Ovary (tissue), 7 donors: ENCODE measurements at regions not wholly inside any gene's neighbourhood (a gene's known extent, or its start where the extent isn't known, plus 50 kb on each side); places are given as distances from the start of the nearest gene placed in this dataset.

ENCODE experiments used
- DNase-seq, 5 donors: peaks; one replicate each; pipeline ENCODE4 v3.0.0-alpha.2; 2019 to 2020
- H3K27ac ChIP-seq, 2 donors: fragments of 200-600 bp; one replicate each; pipeline versions ENCODE4 v1.5.1 to v1.8.0; 2019 to 2022
- H3K27me3 ChIP-seq: fragments of 200-600 bp; one replicate; pipeline ENCODE4 v1.8.0; 2022
- H3K36me3 ChIP-seq: fragments of 200-600 bp; sonication (generic); one replicate; pipeline ENCODE4 v1.5.1; 2019
- H3K4me1 ChIP-seq: one replicate; pipeline ENCODE4 v1.8.1; 2013; ENCODE audit warnings: mild to moderate bottlenecking, moderate library complexity; ENCODE audit not compliant: insufficient read depth
- H3K4me3 ChIP-seq: fragments of 200-600 bp; sonication (generic); one replicate; pipeline ENCODE4 v1.5.1; 2017
- H3K9me3 ChIP-seq, 2 donors: fragments of 200-600 bp in 1 of 2; sonication (generic) in 1 of 2; one replicate each; pipeline versions ENCODE4 v1.5.1 to v1.8.1; 2013 to 2019; ENCODE audit warnings: mild to moderate bottlenecking in 1 of 2, moderate library complexity in 1 of 2
- EP300 ChIP-seq: sonication (generic); formaldehyde crosslinking; IDR thresholded peaks from one replicate; pipeline ENCODE4 v1.6.1; 2017; ENCODE audit warnings: antibody characterized with exemption
- POLR2A ChIP-seq: fragments of 450-650 bp; IDR thresholded peaks from one replicate; pipeline ENCODE4 v1.6.1; 2017; ENCODE audit warnings: antibody characterized with exemption, mild to moderate bottlenecking, moderate library complexity
- WGBS, 3 donors: extraction: QIAGEN DNeasy Blood & Tissue Kit in 1 of 3; methylation state at CpG; one replicate each; pipeline versions ENCODE4 v1.1.5 to v1.1.7; 2013 to 2017; 5-methylcytosine and 5-hydroxymethylcytosine counted together
- intact Hi-C, 4 donors: fragments of 100-400 bp; cut with DNase I; formaldehyde crosslinking; loops; one replicate each; pipeline versions ENCODE4 v1.11.0 to v1.15.1; 2022 to 2023
- TF ChIP-seq, protein P1 (sequence below), 3 donors: fragments of 450-650 bp in 2 of 3; fragments of 200-600 bp in 1 of 3; IDR thresholded peaks; one replicate each; pipeline versions ENCODE4 v1.5.1 to v1.8.0; 2016 to 2022; ENCODE audit warnings: antibody characterized with exemption in 3 of 3, mild to moderate bottlenecking in 1 of 3
- donor health status: DM: no; HTN: no; CAD: no; lungs with moderate emphysema.
- donor health status: DM: no; HTN: no; CAD: no.
- donor health status: Bipolar disorder and iron deficiency.
- donor health status: DM: no; HTN: no; CAD: no.
- donor health status: DM: yes; HTN: yes; CAD: no.

DNA sequence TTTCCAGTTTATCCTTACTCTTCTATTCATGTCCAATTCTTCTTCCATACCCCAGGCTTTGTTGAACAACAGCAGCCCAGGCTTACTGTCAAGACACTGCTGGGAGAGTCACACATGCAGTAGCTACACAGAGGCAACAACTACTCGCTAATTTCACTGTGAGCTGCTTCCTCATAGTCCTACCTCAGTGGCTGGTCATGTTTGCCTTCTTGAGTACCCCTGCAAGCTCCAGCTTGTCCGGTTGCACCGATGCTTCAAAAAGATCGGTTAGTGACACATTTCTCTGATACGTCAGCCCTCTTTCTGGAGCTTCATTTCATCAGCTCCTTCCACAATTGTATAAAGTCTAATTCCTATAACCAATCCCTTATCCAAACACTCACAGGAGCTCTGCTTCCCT, 246.7 kb upstream of the NFIA start:
- 93 to 94% (median 93%) methylated on average over 5 of the region's 5 CpGs for WGBS, 3 donors

GRCh38 chr1:60833173-60833572, 249.2 kb upstream of the NFIA start:
- 29 to 53% (median 39%) methylated on average over 3 of the region's 3 CpGs for WGBS, 3 donors
- Histone ChIP-seq H3K27ac (no peak overlapping the region), H3K27me3 (no peaks in the 10 kb centered on the region), H3K4me1 (no peaks in the 10 kb centered on the region), H3K9me3 (no peaks in the 10 kb centered on the region), H3K36me3 (no peaks in the 10 kb centered on the region), H3K4me3 (no peak overlapping the region)
- intact Hi-C loops, result no loop called here
- TF ChIP-seq, protein P1, sequence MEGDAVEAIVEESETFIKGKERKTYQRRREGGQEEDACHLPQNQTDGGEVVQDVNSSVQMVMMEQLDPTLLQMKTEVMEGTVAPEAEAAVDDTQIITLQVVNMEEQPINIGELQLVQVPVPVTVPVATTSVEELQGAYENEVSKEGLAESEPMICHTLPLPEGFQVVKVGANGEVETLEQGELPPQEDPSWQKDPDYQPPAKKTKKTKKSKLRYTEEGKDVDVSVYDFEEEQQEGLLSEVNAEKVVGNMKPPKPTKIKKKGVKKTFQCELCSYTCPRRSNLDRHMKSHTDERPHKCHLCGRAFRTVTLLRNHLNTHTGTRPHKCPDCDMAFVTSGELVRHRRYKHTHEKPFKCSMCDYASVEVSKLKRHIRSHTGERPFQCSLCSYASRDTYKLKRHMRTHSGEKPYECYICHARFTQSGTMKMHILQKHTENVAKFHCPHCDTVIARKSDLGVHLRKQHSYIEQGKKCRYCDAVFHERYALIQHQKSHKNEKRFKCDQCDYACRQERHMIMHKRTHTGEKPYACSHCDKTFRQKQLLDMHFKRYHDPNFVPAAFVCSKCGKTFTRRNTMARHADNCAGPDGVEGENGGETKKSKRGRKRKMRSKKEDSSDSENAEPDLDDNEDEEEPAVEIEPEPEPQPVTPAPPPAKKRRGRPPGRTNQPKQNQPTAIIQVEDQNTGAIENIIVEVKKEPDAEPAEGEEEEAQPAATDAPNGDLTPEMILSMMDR (IDR thresholded peaks at IDR 0.05), result no peak
- TF ChIP-seq EP300, result no peak
- no peak for TF ChIP-seq POLR2A
- no peak for DNase-seq

More for the DNA sequence above, 246.7 kb upstream of the NFIA start:
- TF ChIP-seq POLR2A (no peak), EP300 (no peak)
- TF ChIP-seq, protein P1 (IDR thresholded peaks at IDR 0.05), result no peak
- H3K4me1 ChIP-seq, result no peaks in the 10 kb centered on the region
- no peak overlapping the region for H3K4me3 ChIP-seq
- no peaks in the 10 kb centered on the region for H3K36me3 ChIP-seq
- H3K27ac ChIP-seq, result no peak overlapping the region
- no peaks in the 10 kb centered on the region for H3K27me3 ChIP-seq
- H3K9me3 ChIP-seq, result no peaks in the 10 kb centered on the region
- no peak for DNase-seq
- intact Hi-C loops, result no loop called here

- 77 to 86% (median 85%) methylated on average over 3 of the region's 3 CpGs for WGBS, 3 donors
- H3K4me3 ChIP-seq, result no peak overlapping the region
- no peak for DNase-seq
- H3K4me1 ChIP-seq, result no peaks in the 10 kb centered on the region
- TF ChIP-seq EP300, result no peak
- TF ChIP-seq, protein P1 (IDR thresholded peaks at IDR 0.05), result no peak
- no peak for TF ChIP-seq POLR2A
- H3K27ac ChIP-seq, result no peak overlapping the region
- H3K36me3 ChIP-seq, result no peaks in the 10 kb centered on the region
- intact Hi-C loops, result no loop called here
- H3K9me3 ChIP-seq, result no peaks in the 10 kb centered on the region
- no peaks in the 10 kb centered on the region for H3K27me3 ChIP-seq
Measured at GRCh38 chr1:60832367-60832766, 250.0 kb upstream of the NFIA start.

- TF ChIP-seq, protein P1 (IDR thresholded peaks at IDR 0.05), result no peak
- TF ChIP-seq EP300 (no peak), POLR2A (no peak)
- no peak overlapping the region for H3K4me3 ChIP-seq
- DNase-seq, result no peak
- no peak overlapping the region for H3K27ac ChIP-seq
- no peaks in the 10 kb centered on the region for H3K4me1 ChIP-seq
- 94 to 96% (median 95%) methylated on average over 3 of the region's 3 CpGs for WGBS, 3 donors
- H3K36me3 ChIP-seq, result no peaks in the 10 kb centered on the region
- no peaks in the 10 kb centered on the region for H3K9me3 ChIP-seq
- no peaks in the 10 kb centered on the region for H3K27me3 ChIP-seq
- intact Hi-C loops, result no loop called here
Measured at GRCh38 chr1:60831780-60832179, 250.6 kb upstream of the NFIA start.

DNA sequence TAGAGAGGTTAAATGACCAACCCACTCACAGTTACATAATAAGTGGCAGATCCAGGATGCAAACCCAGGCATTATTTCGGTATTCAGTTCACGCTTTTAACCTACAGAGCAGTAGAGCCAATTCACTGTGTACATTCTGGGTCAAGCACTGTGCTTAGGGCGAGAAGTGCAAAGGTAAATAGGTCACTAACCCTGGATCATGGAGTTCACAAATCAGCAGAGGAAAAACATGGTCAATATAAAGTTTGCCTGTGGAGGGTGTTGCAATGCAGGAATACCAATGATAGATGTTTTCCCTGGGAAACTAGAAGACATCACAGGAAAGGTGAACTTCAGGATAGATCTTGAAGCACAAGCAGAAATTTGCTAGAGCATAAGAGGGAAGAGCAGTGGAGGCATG, 253.4 kb upstream of the NFIA start:
- DNase-seq, result no peak
- H3K4me3 ChIP-seq, result no peak overlapping the region
- no peak overlapping the region for H3K27ac ChIP-seq
- no peaks in the 10 kb centered on the region for H3K4me1 ChIP-seq
- no peaks in the 10 kb centered on the region for H3K9me3 ChIP-seq
- no peaks in the 10 kb centered on the region for H3K36me3 ChIP-seq
- 94 to 96% (median 96%) methylated on average over 3 of the region's 3 CpGs for WGBS, 3 donors
- H3K27me3 ChIP-seq, result no peaks in the 10 kb centered on the region
- intact Hi-C loops, result no loop called here
- no peak for TF ChIP-seq POLR2A
- TF ChIP-seq, protein P1 (IDR thresholded peaks at IDR 0.05), result no peak
- TF ChIP-seq EP300, result no peak
